ENCODE measurements at regions not wholly inside any gene's neighbourhood (a gene's known extent, or its start where the extent isn't known, plus 50 kb on each side); places are given as distances from the start of the nearest gene placed in this dataset.
A peak's percentile ranks its signal among the peaks of the same experiment; 100 is the strongest.

GRCh38 chr5:57568136-57568535, 85.5 kb upstream of the ACTBL2 start:
- Histone ChIP-seq H2AFZ (no peak overlapping the region), H3K4me2 (no peak overlapping the region), H3K4me3 (no peak overlapping the region), H3K4me1 (ENCODE audit: insufficient read depth) (no peaks in the 10 kb centered on the region), H3K36me3 (replicated peaks; ENCODE audit: insufficient read depth, low read depth) (no peaks in the 10 kb centered on the region), H3K9me3 (ENCODE audit: low read depth) (no peaks in the 10 kb centered on the region), H4K20me1 (ENCODE audit: insufficient read depth, poor library complexity, severe bottlenecking) (no peaks in the 10 kb centered on the region), H3K27me3 (no peaks in the 10 kb centered on the region), H3K27ac (no peak overlapping the region), H3K9me2 (replicated peaks; ENCODE audit: insufficient read depth) (no peaks in the 10 kb centered on the region), H3K79me2 (no peaks in the 10 kb centered on the region)
- DNase-seq (ENCODE audit: low spot score): no peak
- no peak for TF ChIP-seq EZH2 (IDR thresholded peaks at IDR 0.05; ENCODE audit: borderline replicate concordance)
- TF ChIP-seq EZH2phosphoT487 (IDR thresholded peaks at IDR 0.05; ENCODE audit: low read depth, severe bottlenecking, unreplicated experiment): no peak
- 85% methylated on average over 3 of the region's 3 CpGs for WGBS (ENCODE audit: low lambda C conversion rate, missing lambda C conversion rate)

GRCh38 chr5:57566914-57567313, 84.3 kb upstream of the ACTBL2 start:
- H2AFZ ChIP-seq: no peak overlapping the region
- no peaks in the 10 kb centered on the region for H4K20me1 ChIP-seq (ENCODE audit: insufficient read depth, poor library complexity, severe bottlenecking)
- no peaks in the 10 kb centered on the region for H3K4me1 ChIP-seq (ENCODE audit: insufficient read depth)
- H3K27me3 ChIP-seq: no peaks in the 10 kb centered on the region
- no peak overlapping the region for H3K27ac ChIP-seq
- DNase-seq (ENCODE audit: low spot score): peak; percentile 39
- no peaks in the 10 kb centered on the region for H3K9me2 ChIP-seq (replicated peaks; ENCODE audit: insufficient read depth)
- H3K36me3 ChIP-seq (replicated peaks; ENCODE audit: insufficient read depth, low read depth): no peaks in the 10 kb centered on the region
- H3K9me3 ChIP-seq (ENCODE audit: low read depth): no peaks in the 10 kb centered on the region
- H3K79me2 ChIP-seq: no peaks in the 10 kb centered on the region
- no peak overlapping the region for H3K4me2 ChIP-seq
- TF ChIP-seq CTCF (IDR thresholded peaks at IDR 0.05; ENCODE audit: poor library complexity) (no peak), EZH2 (IDR thresholded peaks at IDR 0.05; ENCODE audit: borderline replicate concordance) (no peak), EZH2phosphoT487 (IDR thresholded peaks at IDR 0.05; ENCODE audit: low read depth, severe bottlenecking, unreplicated experiment) (no peak)
- no peak overlapping the region for H3K4me3 ChIP-seq
- WGBS (ENCODE audit: low lambda C conversion rate, missing lambda C conversion rate): 85% methylated on average over 5 of the region's 5 CpGs

GRCh38 chr5:57561231-57561842, 78.7 kb upstream of the ACTBL2 start:
- Histone ChIP-seq H4K20me1 (ENCODE audit: insufficient read depth, poor library complexity, severe bottlenecking) (no peaks in the 10 kb centered on the region), H3K4me1 (ENCODE audit: insufficient read depth) (no peaks in the 10 kb centered on the region), H3K27me3 (no peaks in the 10 kb centered on the region), H2AFZ (no peak overlapping the region), H3K36me3 (replicated peaks; ENCODE audit: insufficient read depth, low read depth) (no peaks in the 10 kb centered on the region), H3K9me3 (ENCODE audit: low read depth) (no peaks in the 10 kb centered on the region), H3K4me3 (no peak overlapping the region), H3K27ac (no peak overlapping the region), H3K4me2 (no peak overlapping the region), H3K9me2 (replicated peaks; ENCODE audit: insufficient read depth) (no peaks in the 10 kb centered on the region), H3K79me2 (no peaks in the 10 kb centered on the region)
- WGBS (ENCODE audit: low lambda C conversion rate, missing lambda C conversion rate): 71% methylated on average over 3 of the region's 3 CpGs
- no peak for DNase-seq (ENCODE audit: low spot score)
- TF ChIP-seq EZH2phosphoT487 (IDR thresholded peaks at IDR 0.05; ENCODE audit: low read depth, severe bottlenecking, unreplicated experiment): no peak
- TF ChIP-seq EZH2 (IDR thresholded peaks at IDR 0.05; ENCODE audit: borderline replicate concordance): no peak
- no peak for TF ChIP-seq CTCF (IDR thresholded peaks at IDR 0.05; ENCODE audit: poor library complexity)

GRCh38 chr5:57559110-57559635, 76.6 kb upstream of the ACTBL2 start:
- WGBS (ENCODE audit: low lambda C conversion rate, missing lambda C conversion rate): 94% methylated on average over 3 of the region's 3 CpGs
- H3K9me2 ChIP-seq (replicated peaks; ENCODE audit: insufficient read depth): no peaks in the 10 kb centered on the region

More at GRCh38 chr5:57559110-57559635, 76.6 kb upstream of the ACTBL2 start:
- H3K36me3 ChIP-seq (replicated peaks; ENCODE audit: insufficient read depth, low read depth): no peaks in the 10 kb centered on the region
- TF ChIP-seq EZH2phosphoT487 (IDR thresholded peaks at IDR 0.05; ENCODE audit: low read depth, severe bottlenecking, unreplicated experiment) (no peak), CTCF (IDR thresholded peaks at IDR 0.05; ENCODE audit: poor library complexity) (no peak), EZH2 (IDR thresholded peaks at IDR 0.05; ENCODE audit: borderline replicate concordance) (no peak)
- no peak for DNase-seq (ENCODE audit: low spot score)
- H2AFZ ChIP-seq: no peak overlapping the region
- no peaks in the 10 kb centered on the region for H3K4me1 ChIP-seq (ENCODE audit: insufficient read depth)
- no peak overlapping the region for H3K27ac ChIP-seq
- no peak overlapping the region for H3K4me2 ChIP-seq
- no peaks in the 10 kb centered on the region for H3K27me3 ChIP-seq
- H4K20me1 ChIP-seq (ENCODE audit: insufficient read depth, poor library complexity, severe bottlenecking): no peaks in the 10 kb centered on the region
- H3K4me3 ChIP-seq: no peak overlapping the region
- H3K79me2 ChIP-seq: no peaks in the 10 kb centered on the region
- H3K9me3 ChIP-seq (ENCODE audit: low read depth): no peaks in the 10 kb centered on the region

All from hepatocyte (in vitro differentiated cells).